GM12872 (cell line): ENCODE measurements at regions not wholly inside any gene's neighbourhood (a gene's known extent, or its start where the extent isn't known, plus 50 kb on each side); places are given as distances from the start of the nearest gene placed in this dataset.

Experiments used
- CTCF ChIP-seq: IDR thresholded peaks from 3 replicates; pipeline ENCODE4 v1.5.1; 2011; ENCODE audit warnings: low read depth, mild to moderate bottlenecking, low read length, moderate library complexity; ENCODE audit not compliant: insufficient read depth

- TF ChIP-seq CTCF: no peak
Measured at GRCh38 chr1:55339681-55340080, 124.5 kb upstream of the USP24 start.

GRCh38 chr1:55338448-55338820 is 123.3 kb upstream of the USP24 start:
- no peak for TF ChIP-seq CTCF

- TF ChIP-seq CTCF: peak; percentile 61
Measured at GRCh38 chr1:55337801-55338447, 122.8 kb upstream of the USP24 start.

GRCh38 chr1:55334797-55335196 is 119.6 kb upstream of the USP24 start:
- TF ChIP-seq CTCF: no peak

GRCh38 chr1:55334160-55334559 is 119.0 kb upstream of the USP24 start:
- no peak for TF ChIP-seq CTCF

GRCh38 chr1:55333461-55333860 is 118.3 kb upstream of the USP24 start:
- no peak for TF ChIP-seq CTCF

- TF ChIP-seq CTCF: no peak
Measured at GRCh38 chr1:55331351-55331750, 116.2 kb upstream of the USP24 start.
